Panc1 (cell line): ENCODE measurements at regions not wholly inside any gene's neighbourhood (a gene's known extent, or its start where the extent isn't known, plus 50 kb on each side); places are given as distances from the start of the nearest gene placed in this dataset.

ENCODE experiments used
- ATAC-seq: fragments of 200-7000 bp; cut with Tn5 transposase; 2 replicates; pipeline ENCODE4 v1.9.1; 2020; ENCODE audit warnings: mild to moderate bottlenecking, moderate library complexity
- BruUV-seq: library from RNA; stranded (reverse); fragments of 400-500 nt; replicated peaks from 2 replicates; lab custom pipeline; 2021; lab: Mats Ljungman, UMichigan
- CTCF ChIA-PET: fragments of 300-600 bp; sonication (Branson Sonifier 250); formaldehyde crosslinking; loops from one replicate; lab custom pipeline; 2022; ENCODE audit warnings: antibody characterized with exemption; lab: Charles Lee
- POLR2A ChIA-PET: fragments of 300-600 bp; sonication (Branson Sonifier 250); formaldehyde crosslinking; loops from one replicate; lab custom pipeline; 2022; ENCODE audit warnings: antibody characterized with exemption; lab: Charles Lee
- DNase-seq: peaks from one replicate; pipeline ENCODE4 v3.0.0-alpha.2; 2010; ENCODE audit warnings: low read depth, low spot score
- H3K27ac ChIP-seq: 2 replicates; pipeline ENCODE4 v1.5.1; 2011; ENCODE audit warnings: mild to moderate bottlenecking, low read length, inconsistent platforms
- H3K27me3 ChIP-seq: fragments of 200-500 bp; sonication (Bioruptor generic); 2 replicates; pipeline ENCODE4 v1.6.0; 2014; ENCODE audit warnings: low read length, inconsistent platforms; ENCODE audit not compliant: control insufficient read depth, insufficient read depth
- H3K36me3 ChIP-seq: fragments of 200-500 bp; sonication (Bioruptor generic); 2 replicates; pipeline ENCODE4 v1.5.1; 2014; ENCODE audit warnings: inconsistent platforms, mild to moderate bottlenecking, low read length, moderate library complexity; ENCODE audit not compliant: control insufficient read depth, insufficient read depth
- H3K4me1 ChIP-seq: 2 replicates; pipeline ENCODE4 v1.5.1; 2011; ENCODE audit warnings: inconsistent platforms, mild to moderate bottlenecking, low read length, moderate library complexity; ENCODE audit not compliant: control insufficient read depth, insufficient read depth
- H3K4me3 ChIP-seq, 2 experiments: 2 replicates each; pipeline ENCODE4 v1.5.1; 2011 to 2012; ENCODE audit warnings: low read depth in 2 of 2, low read length in 2 of 2, mild to moderate bottlenecking in 2 of 2, inconsistent platforms in 1 of 2, moderate library complexity in 1 of 2
- H3K9me3 ChIP-seq: fragments of 200-500 bp; sonication (Bioruptor generic); 2 replicates; pipeline ENCODE4 v1.5.1; 2014; ENCODE audit warnings: low read depth, mild to moderate bottlenecking, inconsistent platforms, low read length, moderate library complexity; ENCODE audit not compliant: control insufficient read depth, insufficient read depth
- CTCF ChIP-seq: fragments of 450-650 bp; IDR thresholded peaks from 2 replicates; pipeline ENCODE4 v1.5.1; 2017; ENCODE audit warnings: mild to moderate bottlenecking
- POLR2AphosphoS5 ChIP-seq: IDR thresholded peaks from 2 replicates; pipeline ENCODE4 v1.6.1; 2012; ENCODE audit warnings: mild to moderate bottlenecking, low read depth, low read length, moderate library complexity
- REST ChIP-seq, 2 experiments: IDR thresholded peaks; 2 replicates each; pipeline ENCODE4 v1.6.1; 2011 to 2012; ENCODE audit warnings: low read depth in 2 of 2, control low read depth in 1 of 2, low read length in 1 of 2, mild to moderate bottlenecking in 1 of 2, moderate library complexity in 1 of 2; ENCODE audit not compliant: insufficient read depth in 1 of 2
- SIN3A ChIP-seq: IDR thresholded peaks from 2 replicates; pipeline ENCODE4 v1.6.1; 2012; ENCODE audit warnings: low read depth, mild to moderate bottlenecking, low read length, moderate library complexity, borderline replicate concordance; ENCODE audit not compliant: insufficient read depth
- TCF7L2 ChIP-seq: IDR thresholded peaks from 2 replicates; pipeline ENCODE4 v1.6.1; 2011; ENCODE audit warnings: mild to moderate bottlenecking, low read depth, low read length, inconsistent platforms
- in situ Hi-C: cut with HindIII; loops from 2 replicates; pipeline ENCODE4 v1.10.0; 2016; ENCODE audit warnings: low sequenced_read_pairs, low pct_unique_long_range_greater_than_20kb
- intact Hi-C: fragments of 100-400 bp; cut with micrococcal nuclease; formaldehyde crosslinking; loops from one replicate; pipeline ENCODE4 v1.10.0; 2022; ENCODE audit not compliant: unreplicated experiment

GRCh38 chr4:123940604-123941003, 544.0 kb downstream of the SPRY1 start:
- H3K36me3 ChIP-seq: no peaks in the 10 kb centered on the region
- H3K4me3 ChIP-seq: no peak overlapping the region
- H3K27me3 ChIP-seq: no peaks in the 10 kb centered on the region
- in situ Hi-C loops (no loop called here), intact Hi-C loops (no loop called here)
- no peaks in the 10 kb centered on the region for H3K4me1 ChIP-seq
- DNase-seq (no peak), ATAC-seq (no peak)
- BruUV-seq: no TSS peak
- no peaks in the 10 kb centered on the region for H3K9me3 ChIP-seq
- POLR2A ChIA-PET: no interaction called here
- no peak for TF ChIP-seq TCF7L2
- TF ChIP-seq POLR2AphosphoS5: no peak
- no peak for TF ChIP-seq REST (IDR thresholded peaks at IDR 0.05; ENCODE audit: insufficient read depth in 1 of 2, low read depth in 2 of 2, low read length in 1 of 2)
- no peak for TF ChIP-seq SIN3A
- no peak for TF ChIP-seq CTCF
- CTCF ChIA-PET: no interaction called here
- H3K27ac ChIP-seq: no peak overlapping the region

- no peaks in the 10 kb centered on the region for H3K9me3 ChIP-seq
- POLR2A ChIA-PET: no interaction called here
- intact Hi-C loops: no loop called here
- no peak for ATAC-seq
- no peaks in the 10 kb centered on the region for H3K27me3 ChIP-seq
- no peak overlapping the region for H3K27ac ChIP-seq
- CTCF ChIA-PET: no interaction called here
- TF ChIP-seq POLR2AphosphoS5 (no peak), CTCF (no peak), SIN3A (no peak), TCF7L2 (no peak), REST (IDR thresholded peaks at IDR 0.05; ENCODE audit: insufficient read depth in 1 of 2, low read depth in 2 of 2, low read length in 1 of 2) (no peak)
- no peaks in the 10 kb centered on the region for H3K4me1 ChIP-seq
- no peaks in the 10 kb centered on the region for H3K36me3 ChIP-seq
- BruUV-seq: no TSS peak
- H3K4me3 ChIP-seq: no peak overlapping the region
- in situ Hi-C loops: no loop called here
- no peak for DNase-seq
Measured at GRCh38 chr4:123941306-123941705, 544.7 kb downstream of the SPRY1 start.
